IMR-90 (cell line): ENCODE measurements at regions not wholly inside any gene's neighbourhood (a gene's known extent, or its start where the extent isn't known, plus 50 kb on each side); places are given as distances from the start of the nearest gene placed in this dataset.

Experiments
- ATAC-seq: fragments of 200-7000 bp; cut with Tn5 transposase; 2 replicates; pipeline ENCODE4 v1.9.1; 2020; ENCODE audit warnings: low read depth, mild to moderate bottlenecking, moderate library complexity
- BruUV-seq: library from RNA; stranded (reverse); fragments of 400-500 nt; replicated peaks from 2 replicates; lab custom pipeline; 2021; lab: Mats Ljungman, UMichigan
- CTCF ChIA-PET: fragments of 300-600 bp; formaldehyde crosslinking; extraction: SDS; loops from one replicate; lab custom pipeline; 2021; ENCODE audit warnings: antibody characterized with exemption; lab: Yijun Ruan, JAX
- POLR2A ChIA-PET: fragments of 300-600 bp; sonication (Branson Sonifier 250); formaldehyde crosslinking; loops from one replicate; lab custom pipeline; 2022; ENCODE audit warnings: antibody characterized with exemption; ENCODE audit not compliant: unreplicated experiment; lab: Charles Lee
- DNase-seq: peaks from one replicate; pipeline ENCODE4 v3.0.0; 2013
- H2AFZ ChIP-seq: replicated peaks from 2 replicates; pipeline ENCODE3; 2013; ENCODE audit warnings: low read length, mild to moderate bottlenecking; ENCODE audit not compliant: poor library complexity
- H2AK5ac ChIP-seq: 2 replicates; pipeline ENCODE4 v1.6.1; 2013; ENCODE audit warnings: low read depth, low read length, inconsistent platforms
- H2AK9ac ChIP-seq: replicated peaks from 2 replicates; pipeline ENCODE3; 2013; ENCODE audit warnings: mild to moderate bottlenecking, low read depth, low read length, moderate library complexity; ENCODE audit not compliant: poor library complexity
- H2BK120ac ChIP-seq: 2 replicates; pipeline ENCODE4 v1.6.1; 2013; ENCODE audit warnings: low read depth, low read length, inconsistent platforms
- H2BK15ac ChIP-seq: 3 replicates; pipeline ENCODE4 v1.6.1; 2013; ENCODE audit warnings: low read depth, low read length, inconsistent platforms
- H2BK20ac ChIP-seq: 2 replicates; pipeline ENCODE4 v1.6.1; 2013; ENCODE audit warnings: low read depth, mild to moderate bottlenecking, inconsistent platforms, low read length, moderate library complexity
- H2BK5ac ChIP-seq: 2 replicates; pipeline ENCODE4 v1.6.1; 2013; ENCODE audit warnings: mild to moderate bottlenecking, low read depth, low read length, inconsistent platforms; ENCODE audit not compliant: poor library complexity, severe bottlenecking
- H3K14ac ChIP-seq: replicated peaks from 2 replicates; pipeline ENCODE4 v1.6.1; 2013; ENCODE audit warnings: low read depth, low read length, inconsistent platforms
- H3K18ac ChIP-seq: 2 replicates; pipeline ENCODE4 v1.6.1; 2013; ENCODE audit warnings: low read depth, low read length, control low read depth
- H3K23ac ChIP-seq: 2 replicates; pipeline ENCODE4 v1.6.1; 2013; ENCODE audit warnings: low read depth, low read length, inconsistent platforms
- H3K27ac ChIP-seq: 2 replicates; pipeline ENCODE4 v1.5.1; 2013; ENCODE audit warnings: mild to moderate bottlenecking, control low read depth, low read length; ENCODE audit not compliant: insufficient read depth
- H3K27me3 ChIP-seq: 2 replicates; pipeline ENCODE4 v1.6.1; 2013; ENCODE audit warnings: low read length; ENCODE audit not compliant: control insufficient read depth, insufficient read depth
- H3K36me3 ChIP-seq: 2 replicates; pipeline ENCODE4 v1.6.1; 2013; ENCODE audit warnings: low read length, mixed read lengths; ENCODE audit not compliant: control insufficient read depth, insufficient read depth
- H3K4ac ChIP-seq: 2 replicates; pipeline ENCODE4 v1.6.1; 2013; ENCODE audit warnings: low read depth, low read length, inconsistent platforms
- H3K4me1 ChIP-seq: 2 replicates; pipeline ENCODE4 v1.6.1; 2013; ENCODE audit warnings: low read length, mixed read lengths; ENCODE audit not compliant: control insufficient read depth, insufficient read depth
- H3K4me2 ChIP-seq: 2 replicates; pipeline ENCODE4 v1.6.1; 2013; ENCODE audit warnings: low read depth, mild to moderate bottlenecking, control low read depth, low read length, moderate library complexity
- H3K4me3 ChIP-seq: 2 replicates; pipeline ENCODE4 v1.5.1; 2013; ENCODE audit warnings: low read depth, mild to moderate bottlenecking, control low read depth, low read length, moderate library complexity; ENCODE audit not compliant: insufficient read depth
- H3K56ac ChIP-seq: 2 replicates; pipeline ENCODE4 v1.6.1; 2013; ENCODE audit warnings: low read length, inconsistent platforms; ENCODE audit not compliant: insufficient read depth; ENCODE audit errors: extremely low read depth
- H3K79me1 ChIP-seq, 2 experiments: 2 replicates each; pipeline ENCODE4 v1.6.1; 2013; ENCODE audit warnings: low read length in 2 of 2, inconsistent platforms in 1 of 2, low read depth in 1 of 2
- H3K9ac ChIP-seq: 2 replicates; pipeline ENCODE4 v1.6.1; 2013; ENCODE audit warnings: low read depth, low read length, control low read depth
- H3K9me1 ChIP-seq: 2 replicates; pipeline ENCODE4 v1.6.1; 2013; ENCODE audit warnings: low read length, inconsistent platforms; ENCODE audit not compliant: insufficient read depth
- H3K9me3 ChIP-seq: 2 replicates; pipeline ENCODE4 v1.6.1; 2013; ENCODE audit warnings: low read length; ENCODE audit not compliant: control insufficient read depth, insufficient read depth
- H4K20me1 ChIP-seq: 2 replicates; pipeline ENCODE4 v1.6.1; 2013; ENCODE audit warnings: low read length, inconsistent platforms; ENCODE audit not compliant: insufficient read depth
- H4K5ac ChIP-seq: 2 replicates; pipeline ENCODE4 v1.6.1; 2013; ENCODE audit warnings: mild to moderate bottlenecking, low read depth, low read length, control low read depth
- H4K8ac ChIP-seq, 2 experiments: 2 replicates each; pipeline ENCODE4 v1.6.1; 2013; ENCODE audit warnings: low read depth in 2 of 2, low read length in 2 of 2, control low read depth in 1 of 2, inconsistent platforms in 1 of 2
- H4K91ac ChIP-seq: 2 replicates; pipeline ENCODE4 v1.6.1; 2013; ENCODE audit warnings: low read depth, low read length, inconsistent platforms; ENCODE audit not compliant: insufficient read depth
- BHLHE40 ChIP-seq: fragments of 150-350 bp; IDR thresholded peaks from 2 replicates; pipeline ENCODE4 v1.6.1; 2016; ENCODE audit warnings: mild to moderate bottlenecking, low read depth, low read length
- CEBPB ChIP-seq: IDR thresholded peaks from 2 replicates; pipeline ENCODE4 v1.6.1; 2012; ENCODE audit warnings: low read depth, low read length, improper control_type of control experiment
- CHD1 ChIP-seq: IDR thresholded peaks from 2 replicates; pipeline ENCODE4 v1.6.1; 2012; ENCODE audit warnings: low read depth, low read length, improper control_type of control experiment
- FOS ChIP-seq: fragments of 150-350 bp; IDR thresholded peaks from 2 replicates; pipeline ENCODE4 v1.6.1; 2016; ENCODE audit warnings: low read depth, low read length
- MAFK ChIP-seq: IDR thresholded peaks from 2 replicates; pipeline ENCODE4 v1.6.1; 2012; ENCODE audit warnings: low read depth, low read length, improper control_type of control experiment
- MAZ ChIP-seq: IDR thresholded peaks from 2 replicates; pipeline ENCODE4 v1.6.1; 2012; ENCODE audit warnings: low read depth, mild to moderate bottlenecking, low read length, improper control_type of control experiment, moderate library complexity, borderline replicate concordance
- MXI1 ChIP-seq: IDR thresholded peaks from 2 replicates; pipeline ENCODE4 v1.6.1; 2012; ENCODE audit warnings: low read depth, mild to moderate bottlenecking, low read length, moderate library complexity, borderline replicate concordance
- NFE2L2 ChIP-seq: fragments of 150-350 bp; IDR thresholded peaks from 2 replicates; pipeline ENCODE4 v1.6.1; 2016; ENCODE audit warnings: low read depth, mild to moderate bottlenecking, low read length
- POLR2A ChIP-seq: IDR thresholded peaks from 2 replicates; pipeline ENCODE4 v1.6.1; 2012; ENCODE audit warnings: mild to moderate bottlenecking, low read depth, low read length
- RAD21 ChIP-seq: IDR thresholded peaks from 2 replicates; pipeline ENCODE4 v1.6.1; 2012; ENCODE audit warnings: low read length, improper control_type of control experiment
- RCOR1 ChIP-seq: IDR thresholded peaks from 2 replicates; pipeline ENCODE4 v1.6.1; 2012; ENCODE audit warnings: mild to moderate bottlenecking, low read length, improper control_type of control experiment; ENCODE audit not compliant: insufficient replicate concordance
- RFX5 ChIP-seq: IDR thresholded peaks from 2 replicates; pipeline ENCODE4 v1.8.0; 2012; ENCODE audit warnings: low read depth, mild to moderate bottlenecking, low read length, moderate library complexity
- SMC3 ChIP-seq: fragments of 150-350 bp; IDR thresholded peaks from 2 replicates; pipeline ENCODE4 v1.6.1; 2016; ENCODE audit warnings: low read depth, mild to moderate bottlenecking, antibody characterized with exemption, low read length, moderate library complexity
- WGBS, 2 experiments: methylation state at CpG; one replicate each; pipeline versions ENCODE4 v1.1.5 to v1.1.7; 2013; ENCODE audit warnings: missing lambda C conversion rate in 2 of 2; ENCODE audit not compliant: insufficient read length in 1 of 2; ENCODE audit errors: extremely low coverage in 2 of 2; 5-methylcytosine and 5-hydroxymethylcytosine counted together
- dilution Hi-C: fragments of 300-500 bp; cut with HindIII; formaldehyde crosslinking; loops from one replicate; pipeline ENCODE4 v1.14.3; 2018; ENCODE audit warnings: low sequenced_read_pairs; ENCODE audit not compliant: unreplicated experiment
- in situ Hi-C: fragments of 300-500 bp; cut with MboI; formaldehyde crosslinking; loops from 3 replicates; pipeline ENCODE4 v1.14.3; 2019; ENCODE audit warnings: low sequenced_read_pairs, inconsistent platforms, mixed read lengths
- intact Hi-C: fragments of 100-400 bp; cut with micrococcal nuclease; formaldehyde crosslinking; loops from 2 replicates; pipeline ENCODE4 v1.10.0; 2022
- TF ChIP-seq, protein P1 (sequence below): fragments of 150-350 bp; IDR thresholded peaks from 2 replicates; pipeline ENCODE4 v1.6.1; 2017; ENCODE audit warnings: mild to moderate bottlenecking, antibody characterized with exemption, low read length, low read depth
- TF ChIP-seq, protein P2 (sequence below): fragments of 150-350 bp; IDR thresholded peaks from 2 replicates; pipeline ENCODE4 v1.6.1; 2016; ENCODE audit warnings: low read depth, mild to moderate bottlenecking, low read length, moderate library complexity, borderline replicate concordance
- TF ChIP-seq, protein P3 (sequence below): conservative IDR thresholded peaks from 2 replicates; pipeline ENCODE4 v1.5.1; 2012; ENCODE audit warnings: mild to moderate bottlenecking, low read depth, low read length, improper control_type of control experiment

DNA sequence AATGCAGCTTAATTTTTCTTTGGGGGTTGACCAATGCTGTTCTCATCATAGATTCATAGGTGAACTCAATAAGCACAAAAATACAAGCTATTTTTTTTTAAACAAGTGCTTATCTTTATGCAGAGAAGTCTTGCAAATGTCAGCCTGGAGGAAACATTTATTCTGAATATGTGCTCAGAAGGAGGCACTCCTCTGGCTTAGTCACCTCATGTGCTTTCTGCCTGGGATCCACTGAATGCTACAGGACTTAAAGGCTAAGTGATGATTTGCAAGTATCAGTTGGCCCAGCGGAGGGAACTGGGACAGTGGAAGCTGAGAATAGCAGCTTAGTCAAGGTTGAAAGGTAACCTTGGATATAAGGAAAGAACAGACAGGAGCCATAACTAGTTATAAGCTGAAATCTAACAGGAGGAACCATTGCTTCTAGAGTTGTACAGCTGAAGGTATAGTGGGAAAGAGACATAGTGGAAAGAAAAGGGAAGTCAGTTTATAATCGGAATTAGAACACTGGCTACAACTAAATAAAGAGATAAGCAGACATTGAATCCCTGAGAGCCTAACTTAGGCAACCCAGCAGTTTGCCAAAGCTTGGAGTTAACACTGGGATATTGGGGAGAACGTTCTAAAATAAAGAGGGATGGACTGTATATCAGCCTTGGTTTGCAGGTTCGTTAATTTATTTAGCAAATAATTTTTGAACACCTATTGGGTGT, 488.7 kb downstream of the SUCLG1 start:
- no peaks in the 10 kb centered on the region for H3K9me3 ChIP-seq
- no peak overlapping the region for H2AK5ac ChIP-seq
- dilution Hi-C loops (no loop called here), in situ Hi-C loops (no loop called here), intact Hi-C loops (no loop called here)
- no peak overlapping the region for H3K56ac ChIP-seq
- no peaks in the 10 kb centered on the region for H4K20me1 ChIP-seq
- H3K4me3 ChIP-seq, result no peak overlapping the region
- ChIA-PET CTCF (no interaction called here), POLR2A (no interaction called here)
- no peak overlapping the region for H3K4me2 ChIP-seq
- no peak overlapping the region for H4K91ac ChIP-seq
- H3K18ac ChIP-seq, result no peak overlapping the region
- H2BK15ac ChIP-seq, result no peak overlapping the region
- WGBS, 2 experiments, result no CpG with 5 or more reads among the region's 4 CpGs
- no peaks in the 10 kb centered on the region for H3K4me1 ChIP-seq
- no TSS peak for BruUV-seq
- no peak overlapping the region for H2AK9ac ChIP-seq
- no peaks in the 10 kb centered on the region for H3K9me1 ChIP-seq
- H3K27ac ChIP-seq, result no peak overlapping the region
- H2BK120ac ChIP-seq, result no peak overlapping the region
- no peak overlapping the region for H4K5ac ChIP-seq
- no peak overlapping the region for H2BK20ac ChIP-seq
- H3K23ac ChIP-seq, result no peak overlapping the region
- H3K79me1 ChIP-seq, result no peaks in the 10 kb centered on the region
- no peak overlapping the region for H2AFZ ChIP-seq
- H2BK5ac ChIP-seq, result no peak overlapping the region
- no peak for DNase-seq
- no peak overlapping the region for H3K14ac ChIP-seq
- TF ChIP-seq MAFK (no peak), RAD21 (no peak), MAZ (no peak), SMC3 (no peak), CEBPB (no peak), POLR2A (no peak), MXI1 (no peak), NFE2L2 (no peak), FOS (no peak), RFX5 (no peak), CHD1 (no peak), BHLHE40 (no peak), RCOR1 (no peak)
- TF ChIP-seq, protein P1, sequence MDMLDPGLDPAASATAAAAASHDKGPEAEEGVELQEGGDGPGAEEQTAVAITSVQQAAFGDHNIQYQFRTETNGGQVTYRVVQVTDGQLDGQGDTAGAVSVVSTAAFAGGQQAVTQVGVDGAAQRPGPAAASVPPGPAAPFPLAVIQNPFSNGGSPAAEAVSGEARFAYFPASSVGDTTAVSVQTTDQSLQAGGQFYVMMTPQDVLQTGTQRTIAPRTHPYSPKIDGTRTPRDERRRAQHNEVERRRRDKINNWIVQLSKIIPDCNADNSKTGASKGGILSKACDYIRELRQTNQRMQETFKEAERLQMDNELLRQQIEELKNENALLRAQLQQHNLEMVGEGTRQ, result no peak
- TF ChIP-seq, protein P2, sequence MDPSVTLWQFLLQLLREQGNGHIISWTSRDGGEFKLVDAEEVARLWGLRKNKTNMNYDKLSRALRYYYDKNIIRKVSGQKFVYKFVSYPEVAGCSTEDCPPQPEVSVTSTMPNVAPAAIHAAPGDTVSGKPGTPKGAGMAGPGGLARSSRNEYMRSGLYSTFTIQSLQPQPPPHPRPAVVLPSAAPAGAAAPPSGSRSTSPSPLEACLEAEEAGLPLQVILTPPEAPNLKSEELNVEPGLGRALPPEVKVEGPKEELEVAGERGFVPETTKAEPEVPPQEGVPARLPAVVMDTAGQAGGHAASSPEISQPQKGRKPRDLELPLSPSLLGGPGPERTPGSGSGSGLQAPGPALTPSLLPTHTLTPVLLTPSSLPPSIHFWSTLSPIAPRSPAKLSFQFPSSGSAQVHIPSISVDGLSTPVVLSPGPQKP, result no peak
- TF ChIP-seq, protein P3, sequence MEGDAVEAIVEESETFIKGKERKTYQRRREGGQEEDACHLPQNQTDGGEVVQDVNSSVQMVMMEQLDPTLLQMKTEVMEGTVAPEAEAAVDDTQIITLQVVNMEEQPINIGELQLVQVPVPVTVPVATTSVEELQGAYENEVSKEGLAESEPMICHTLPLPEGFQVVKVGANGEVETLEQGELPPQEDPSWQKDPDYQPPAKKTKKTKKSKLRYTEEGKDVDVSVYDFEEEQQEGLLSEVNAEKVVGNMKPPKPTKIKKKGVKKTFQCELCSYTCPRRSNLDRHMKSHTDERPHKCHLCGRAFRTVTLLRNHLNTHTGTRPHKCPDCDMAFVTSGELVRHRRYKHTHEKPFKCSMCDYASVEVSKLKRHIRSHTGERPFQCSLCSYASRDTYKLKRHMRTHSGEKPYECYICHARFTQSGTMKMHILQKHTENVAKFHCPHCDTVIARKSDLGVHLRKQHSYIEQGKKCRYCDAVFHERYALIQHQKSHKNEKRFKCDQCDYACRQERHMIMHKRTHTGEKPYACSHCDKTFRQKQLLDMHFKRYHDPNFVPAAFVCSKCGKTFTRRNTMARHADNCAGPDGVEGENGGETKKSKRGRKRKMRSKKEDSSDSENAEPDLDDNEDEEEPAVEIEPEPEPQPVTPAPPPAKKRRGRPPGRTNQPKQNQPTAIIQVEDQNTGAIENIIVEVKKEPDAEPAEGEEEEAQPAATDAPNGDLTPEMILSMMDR, result no peak
- no peak overlapping the region for H3K4ac ChIP-seq
- H4K8ac ChIP-seq, result no peak overlapping the region
- H3K36me3 ChIP-seq, result no peaks in the 10 kb centered on the region
- no peaks in the 10 kb centered on the region for H3K27me3 ChIP-seq
- no peak overlapping the region for H3K9ac ChIP-seq
- no peak for ATAC-seq
